ENCODE measurements at regions not wholly inside any gene's neighbourhood (a gene's known extent, or its start where the extent isn't known, plus 50 kb on each side); places are given as distances from the start of the nearest gene placed in this dataset.
"Not testable (repeated sequence)": the region's sequence is repeated elsewhere in the genome, so short reads cannot be mapped to it uniquely, and the experiment has no call there.

GRCh38 chr5:110824936-110825441 lies 86.2 kb downstream of the SLC25A46 start:
- H3K27me3 ChIP-seq (ENCODE audit: insufficient read depth, poor library complexity, severe bottlenecking): no peaks in the 10 kb centered on the region
- TF ChIP-seq, protein P1, sequence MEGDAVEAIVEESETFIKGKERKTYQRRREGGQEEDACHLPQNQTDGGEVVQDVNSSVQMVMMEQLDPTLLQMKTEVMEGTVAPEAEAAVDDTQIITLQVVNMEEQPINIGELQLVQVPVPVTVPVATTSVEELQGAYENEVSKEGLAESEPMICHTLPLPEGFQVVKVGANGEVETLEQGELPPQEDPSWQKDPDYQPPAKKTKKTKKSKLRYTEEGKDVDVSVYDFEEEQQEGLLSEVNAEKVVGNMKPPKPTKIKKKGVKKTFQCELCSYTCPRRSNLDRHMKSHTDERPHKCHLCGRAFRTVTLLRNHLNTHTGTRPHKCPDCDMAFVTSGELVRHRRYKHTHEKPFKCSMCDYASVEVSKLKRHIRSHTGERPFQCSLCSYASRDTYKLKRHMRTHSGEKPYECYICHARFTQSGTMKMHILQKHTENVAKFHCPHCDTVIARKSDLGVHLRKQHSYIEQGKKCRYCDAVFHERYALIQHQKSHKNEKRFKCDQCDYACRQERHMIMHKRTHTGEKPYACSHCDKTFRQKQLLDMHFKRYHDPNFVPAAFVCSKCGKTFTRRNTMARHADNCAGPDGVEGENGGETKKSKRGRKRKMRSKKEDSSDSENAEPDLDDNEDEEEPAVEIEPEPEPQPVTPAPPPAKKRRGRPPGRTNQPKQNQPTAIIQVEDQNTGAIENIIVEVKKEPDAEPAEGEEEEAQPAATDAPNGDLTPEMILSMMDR (IDR thresholded peaks at IDR 0.05; ENCODE audit: poor library complexity, severe bottlenecking): no peak
- ATAC-seq (ENCODE audit: low read depth) (no peak), DNase-seq (ENCODE audit: low spot score) (no peak)
- no peaks in the 10 kb centered on the region for H3K4me1 ChIP-seq (ENCODE audit: insufficient read depth, poor library complexity, severe bottlenecking)
- H3K36me3 ChIP-seq (ENCODE audit: low read depth): no peaks in the 10 kb centered on the region
- H3K27ac ChIP-seq (ENCODE audit: poor library complexity, severe bottlenecking): no peak overlapping the region
- H3K9me3 ChIP-seq (ENCODE audit: severe bottlenecking): no peaks in the 10 kb centered on the region
- no peak overlapping the region for H3K4me3 ChIP-seq (ENCODE audit: severe bottlenecking)

DNA sequence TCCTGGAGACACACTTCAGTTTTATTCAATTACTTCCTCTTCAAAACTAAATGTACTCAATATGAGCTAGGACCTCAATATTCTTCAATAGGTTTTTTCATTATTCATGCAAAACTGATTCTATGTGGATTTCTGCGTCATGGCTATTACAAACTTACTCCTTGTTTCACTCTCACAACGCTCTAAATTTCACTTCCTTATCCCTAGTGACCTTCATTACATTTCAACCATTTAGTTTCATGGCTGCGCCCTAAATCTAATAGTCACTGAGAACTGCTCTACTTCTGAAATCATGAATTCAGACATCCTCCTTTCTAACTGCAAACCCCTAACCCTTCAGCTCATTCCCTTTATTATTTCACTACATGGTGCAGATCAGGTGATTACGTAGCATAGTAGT lies 93.9 kb downstream of the SLC25A46 start:
- H3K36me3 ChIP-seq (ENCODE audit: low read depth): no peaks in the 10 kb centered on the region
- DNase-seq (ENCODE audit: low spot score) (no peak), ATAC-seq (ENCODE audit: low read depth) (no peak)
- no peaks in the 10 kb centered on the region for H3K9me3 ChIP-seq (ENCODE audit: severe bottlenecking)
- TF ChIP-seq, protein P1 (IDR thresholded peaks at IDR 0.05; ENCODE audit: poor library complexity, severe bottlenecking): no peak
- H3K4me3 ChIP-seq (ENCODE audit: severe bottlenecking): no peak overlapping the region
- H3K4me1 ChIP-seq (ENCODE audit: insufficient read depth, poor library complexity, severe bottlenecking): no peaks in the 10 kb centered on the region
- H3K27ac ChIP-seq (ENCODE audit: poor library complexity, severe bottlenecking): no peak overlapping the region
- H3K27me3 ChIP-seq (ENCODE audit: insufficient read depth, poor library complexity, severe bottlenecking): no peaks in the 10 kb centered on the region

DNA sequence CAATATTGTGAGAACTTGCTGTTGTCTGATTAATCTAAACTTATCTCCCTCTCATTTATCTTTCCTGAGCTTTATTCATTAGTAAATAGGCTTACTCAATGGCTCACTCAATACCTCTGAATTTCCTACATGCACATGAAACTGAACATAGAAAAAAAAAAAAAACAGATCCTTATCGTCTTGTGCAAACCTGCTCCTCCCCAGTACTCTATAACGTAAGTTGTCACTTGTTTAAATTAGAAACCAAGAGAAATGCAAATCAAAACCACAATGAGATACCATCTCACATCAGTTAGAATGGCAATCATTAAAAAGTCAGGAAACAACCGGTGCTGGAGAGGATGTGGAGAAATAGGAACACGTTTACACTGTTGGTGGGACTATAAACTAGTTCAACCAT lies 96.1 kb downstream of the SLC25A46 start:
- not testable (repeated sequence) for DNase-seq (ENCODE audit: low spot score); H3K9me3 ChIP-seq (ENCODE audit: severe bottlenecking); H3K36me3 ChIP-seq (ENCODE audit: low read depth); H3K27me3 ChIP-seq (ENCODE audit: insufficient read depth, poor library complexity, severe bottlenecking); H3K27ac ChIP-seq (ENCODE audit: poor library complexity, severe bottlenecking); H3K4me3 ChIP-seq (ENCODE audit: severe bottlenecking); H3K4me1 ChIP-seq (ENCODE audit: insufficient read depth, poor library complexity, severe bottlenecking); ATAC-seq (ENCODE audit: low read depth)

GRCh38 chr5:110836851-110837250 lies 98.0 kb downstream of the SLC25A46 start:
- DNase-seq (ENCODE audit: low spot score): no peak
- Histone ChIP-seq H3K27ac (ENCODE audit: poor library complexity, severe bottlenecking) (no peak overlapping the region), H3K4me1 (ENCODE audit: insufficient read depth, poor library complexity, severe bottlenecking) (peaks cover 10% of the 10 kb centered on the region), H3K9me3 (ENCODE audit: severe bottlenecking) (no peaks in the 10 kb centered on the region), H3K27me3 (ENCODE audit: insufficient read depth, poor library complexity, severe bottlenecking) (no peaks in the 10 kb centered on the region), H3K4me3 (ENCODE audit: severe bottlenecking) (no peak overlapping the region), H3K36me3 (ENCODE audit: low read depth) (no peaks in the 10 kb centered on the region)
- ATAC-seq (ENCODE audit: low read depth): no peak
- TF ChIP-seq, protein P1 (IDR thresholded peaks at IDR 0.05; ENCODE audit: poor library complexity, severe bottlenecking): no peak

DNA sequence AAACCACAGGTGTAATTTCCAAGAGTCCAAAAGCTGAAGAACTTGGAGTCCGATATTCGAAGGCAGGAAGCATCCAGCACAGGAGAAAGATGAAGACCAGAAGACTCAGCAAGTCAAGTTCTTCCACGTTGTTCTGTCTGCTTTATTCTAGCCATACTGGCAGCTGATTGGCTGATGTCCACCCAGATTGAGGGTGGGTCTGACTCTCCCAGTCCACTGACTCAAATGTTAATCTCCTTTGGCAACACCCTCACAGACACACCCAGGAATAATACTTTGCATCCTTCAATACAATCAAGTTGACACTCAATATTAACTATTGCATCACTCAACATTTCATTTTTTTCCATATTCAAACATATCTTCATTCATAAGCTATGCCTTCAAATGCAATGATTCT lies 99.5 kb downstream of the SLC25A46 start:
- H3K4me1 ChIP-seq (ENCODE audit: insufficient read depth, poor library complexity, severe bottlenecking): peaks cover 10% of the 10 kb centered on the region
- not testable (repeated sequence) for ATAC-seq (ENCODE audit: low read depth)

GRCh38 chr5:110838961-110839360 lies 100.2 kb downstream of the SLC25A46 start:
- no peaks in the 10 kb centered on the region for H3K9me3 ChIP-seq (ENCODE audit: severe bottlenecking)
- no peaks in the 10 kb centered on the region for H3K36me3 ChIP-seq (ENCODE audit: low read depth)
- H3K4me3 ChIP-seq (ENCODE audit: severe bottlenecking): no peak overlapping the region
- TF ChIP-seq, protein P1 (IDR thresholded peaks at IDR 0.05; ENCODE audit: poor library complexity, severe bottlenecking): no peak
- peaks cover 10% of the 10 kb centered on the region for H3K4me1 ChIP-seq (ENCODE audit: insufficient read depth, poor library complexity, severe bottlenecking)
- no peaks in the 10 kb centered on the region for H3K27me3 ChIP-seq (ENCODE audit: insufficient read depth, poor library complexity, severe bottlenecking)
- ATAC-seq (ENCODE audit: low read depth) (no peak), DNase-seq (ENCODE audit: low spot score) (no peak)
- H3K27ac ChIP-seq (ENCODE audit: poor library complexity, severe bottlenecking): no peak overlapping the region

More for the DNA sequence above, 99.5 kb downstream of the SLC25A46 start:
- not testable (repeated sequence) for H3K4me3 ChIP-seq (ENCODE audit: severe bottlenecking); H3K27ac ChIP-seq (ENCODE audit: poor library complexity, severe bottlenecking); H3K9me3 ChIP-seq (ENCODE audit: severe bottlenecking); H3K27me3 ChIP-seq (ENCODE audit: insufficient read depth, poor library complexity, severe bottlenecking); H3K36me3 ChIP-seq (ENCODE audit: low read depth); DNase-seq (ENCODE audit: low spot score)
